HG03103 (cell line): ENCODE measurements at regions not wholly inside any gene's neighbourhood (a gene's known extent, or its start where the extent isn't known, plus 50 kb on each side); places are given as distances from the start of the nearest gene placed in this dataset.

Experiments
- ATAC-seq: cut with Tn5 transposase; IDR thresholded peaks from one replicate; pipeline ENCODE4 v1.9.1; 2021; ENCODE audit warnings: low read depth; ENCODE audit not compliant: unreplicated experiment

DNA sequence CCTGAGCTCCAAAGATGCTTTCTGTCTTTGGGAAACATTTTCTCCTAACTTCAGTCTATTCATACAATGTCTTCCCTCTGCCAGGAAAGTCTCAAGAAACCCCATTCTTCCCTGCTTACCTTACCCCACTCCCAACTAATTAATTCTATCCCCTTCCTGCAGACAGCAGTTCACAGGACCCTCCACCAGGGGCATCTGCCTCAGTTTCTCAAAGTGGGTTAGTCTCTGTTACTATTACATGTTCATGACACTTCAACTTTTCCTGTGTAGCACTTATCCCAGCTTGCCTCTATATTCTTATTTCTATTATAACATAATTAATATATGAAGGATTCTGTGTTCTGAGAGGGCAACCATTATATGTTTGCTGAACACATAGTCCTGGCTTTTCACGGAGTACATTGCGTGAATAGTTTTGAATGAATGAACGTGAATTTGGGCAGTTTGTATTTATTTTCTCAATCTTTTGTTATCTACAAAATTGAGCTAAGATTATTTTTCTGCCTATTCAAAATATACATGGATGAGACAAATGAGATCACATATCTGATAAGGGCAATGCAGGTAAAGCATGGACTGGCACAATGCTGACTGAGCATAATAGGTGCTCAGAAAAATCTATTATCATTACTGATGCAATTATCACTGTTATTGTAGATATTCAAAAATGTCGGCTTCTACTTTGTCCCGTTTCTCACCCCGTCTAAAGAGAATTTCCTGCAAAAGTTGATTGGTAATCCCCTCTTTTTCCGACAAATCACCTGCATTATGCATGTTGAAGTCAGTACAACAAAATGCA, 341.1 kb downstream of the BRINP1 start:
- no peak for ATAC-seq

- no peak for ATAC-seq
Measured at GRCh38 chr9:119029886-119030285, 339.3 kb downstream of the BRINP1 start.

GRCh38 chr9:119033596-119033995, 335.6 kb downstream of the BRINP1 start:
- no peak for ATAC-seq

- ATAC-seq, result no peak
Measured at GRCh38 chr9:119036969-119037368, 332.3 kb downstream of the BRINP1 start.

DNA sequence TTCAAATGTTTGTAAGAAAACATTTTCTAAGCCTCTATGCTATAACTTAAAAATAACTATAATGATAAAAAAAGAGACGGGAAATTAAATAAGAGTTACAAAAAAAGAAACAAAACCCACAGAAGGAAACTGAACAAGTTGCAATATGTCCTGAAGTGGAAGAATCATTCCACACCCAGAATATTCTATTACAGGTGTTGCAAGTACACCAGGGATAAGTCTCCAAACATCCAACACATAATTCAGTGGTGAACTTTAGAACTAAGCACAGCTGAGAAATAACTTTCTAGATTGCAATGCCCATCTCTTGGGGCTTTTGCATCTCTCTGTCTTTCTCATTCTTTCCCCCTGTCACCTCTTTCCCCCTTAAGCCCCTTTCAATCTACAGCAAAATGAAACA, 325.2 kb downstream of the BRINP1 start:
- ATAC-seq, result no peak

- no peak for ATAC-seq
Measured at GRCh38 chr9:119044806-119045205, 324.4 kb downstream of the BRINP1 start.

DNA sequence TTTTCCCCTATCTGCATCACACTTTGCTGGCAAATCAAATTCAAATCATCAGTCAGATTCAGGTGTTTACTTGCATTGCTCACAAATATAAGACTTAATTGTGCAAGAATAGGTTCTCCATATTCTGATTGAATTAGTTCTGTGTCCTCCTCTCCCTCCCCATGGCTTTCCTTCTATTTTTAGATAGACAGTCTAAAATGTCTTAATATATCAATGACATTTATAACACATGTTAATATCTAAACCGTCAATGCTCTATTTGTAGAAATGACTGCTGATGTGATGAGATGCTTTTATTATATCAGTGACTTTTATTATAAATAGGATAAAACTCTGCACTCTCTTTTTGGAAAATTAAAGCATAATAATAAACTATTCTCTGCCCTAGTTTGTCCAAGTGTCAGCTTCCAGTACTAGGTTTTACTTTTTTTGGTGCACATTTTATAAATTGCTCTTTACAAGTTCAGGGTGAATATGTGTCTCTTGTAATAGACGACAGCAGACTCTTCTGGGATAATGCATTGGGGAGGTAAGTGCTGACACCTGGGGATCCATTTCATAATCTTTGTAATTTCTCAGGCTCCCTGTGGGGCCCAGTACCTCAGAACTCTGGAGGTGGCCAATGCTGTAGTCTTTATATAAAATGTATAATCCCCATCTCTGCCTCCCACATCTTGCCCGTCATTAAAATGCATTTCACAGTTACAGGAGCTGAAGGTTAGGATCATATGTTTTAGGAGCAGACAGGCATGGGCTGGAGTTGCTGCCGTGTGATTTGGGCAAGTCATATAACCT, 321.5 kb downstream of the BRINP1 start:
- no peak for ATAC-seq

- ATAC-seq, result no peak
Measured at GRCh38 chr9:119050281-119050680, 319.0 kb downstream of the BRINP1 start.

DNA sequence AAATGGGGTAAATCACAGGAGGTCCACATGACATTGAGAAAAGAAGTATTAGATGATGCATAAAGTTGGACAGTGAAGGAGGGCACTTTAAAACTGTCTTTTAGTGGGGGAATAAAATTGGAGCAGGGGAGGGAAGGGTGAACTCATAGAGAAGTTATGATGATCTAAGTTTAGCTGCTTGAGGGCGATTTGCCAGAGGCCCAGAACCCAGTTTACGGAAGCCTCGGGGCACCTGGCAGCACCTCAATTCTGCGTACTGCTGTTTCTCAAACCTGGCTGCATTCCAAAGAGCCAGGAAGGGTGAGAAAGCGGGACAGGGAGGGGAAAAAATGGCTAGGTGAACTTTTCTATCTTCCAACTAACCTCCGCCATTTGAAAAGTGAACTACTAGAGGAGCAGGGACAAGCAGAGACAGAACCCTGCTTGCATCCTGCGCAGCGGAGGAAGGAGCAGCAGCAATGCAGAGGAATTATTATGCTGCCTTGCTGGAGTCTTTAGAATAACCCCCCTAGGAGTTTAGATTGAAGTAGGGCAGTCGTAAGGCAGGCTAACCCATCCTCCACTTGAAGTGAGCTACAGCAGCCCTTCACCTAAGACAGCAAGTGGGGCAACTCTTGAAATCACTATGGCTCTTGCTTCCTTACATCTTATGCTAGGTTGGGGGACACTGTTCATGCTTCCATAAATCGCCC, 316.8 kb downstream of the BRINP1 start:
- no peak for ATAC-seq

DNA sequence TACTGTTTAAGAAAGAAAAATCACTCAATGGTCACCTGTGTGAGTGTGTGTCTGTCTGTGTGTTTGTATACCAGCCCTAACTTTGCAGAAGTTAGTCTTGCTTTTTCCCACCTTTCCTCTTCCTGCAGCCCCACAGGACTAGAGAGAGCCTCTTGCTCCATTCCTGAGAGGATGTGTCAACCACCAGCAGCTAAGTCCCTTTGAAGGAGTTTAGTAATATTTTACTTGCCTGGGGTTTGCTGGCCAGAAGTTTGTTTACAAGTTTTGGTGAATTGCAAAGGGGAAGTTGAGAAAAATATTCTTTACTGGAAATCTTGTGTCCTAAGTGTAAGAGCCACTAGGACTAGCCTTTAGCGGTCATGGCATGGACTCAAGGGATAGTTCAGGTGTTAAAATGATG, 316.2 kb downstream of the BRINP1 start:
- no peak for ATAC-seq

DNA sequence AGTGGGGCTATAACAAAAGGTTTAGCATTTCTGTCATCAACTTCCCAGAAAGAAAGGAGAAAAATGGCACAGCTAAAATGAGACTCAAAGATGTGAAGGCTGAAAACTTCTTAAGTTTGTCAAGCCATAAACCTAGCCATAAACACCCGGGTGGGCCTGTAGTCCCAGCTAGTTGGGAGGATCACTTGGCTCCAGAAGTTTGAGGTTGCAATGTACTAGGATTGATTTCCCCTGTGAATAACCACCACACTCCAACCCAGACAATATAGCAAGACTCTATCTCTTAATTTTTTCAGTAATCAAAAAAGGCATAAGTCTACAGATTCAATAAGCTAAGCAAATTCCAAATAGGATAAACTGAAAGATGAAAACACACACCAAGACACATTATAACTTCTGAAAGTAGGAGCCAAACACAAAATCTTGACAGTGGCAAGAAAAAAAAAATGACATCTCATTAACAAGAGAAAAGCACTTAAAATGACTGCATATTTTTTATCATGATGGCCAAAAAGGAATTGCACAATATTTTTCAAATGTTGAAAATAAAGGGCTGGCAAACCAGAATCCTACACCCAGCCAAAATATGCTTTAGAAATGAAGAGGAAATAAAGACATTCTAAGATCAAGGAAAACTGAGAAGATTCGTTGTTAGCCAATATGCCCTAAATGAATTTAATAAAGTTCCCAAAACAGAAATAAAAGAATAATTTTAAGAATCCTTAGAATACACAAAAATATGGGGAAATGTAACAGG, 308.4 kb downstream of the BRINP1 start:
- ATAC-seq, result no peak

DNA sequence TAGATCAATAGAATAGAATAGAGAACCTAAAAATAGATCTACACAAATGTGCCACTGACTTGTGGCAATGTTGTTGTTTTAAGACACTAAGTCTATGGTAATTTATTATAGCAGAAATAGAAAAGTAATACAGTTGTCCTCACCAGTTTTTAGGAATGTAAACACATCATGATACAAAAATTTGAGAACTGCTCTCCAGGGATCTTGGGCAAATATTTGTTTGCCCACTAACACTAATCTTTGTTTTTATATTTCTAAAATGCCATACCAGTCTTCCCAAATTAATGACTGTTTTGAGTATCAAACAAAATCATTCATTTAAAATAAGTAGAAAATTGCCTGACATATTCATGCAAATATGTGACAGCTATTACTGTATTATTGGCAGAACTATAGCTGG, 297.6 kb downstream of the BRINP1 start:
- ATAC-seq, result no peak

DNA sequence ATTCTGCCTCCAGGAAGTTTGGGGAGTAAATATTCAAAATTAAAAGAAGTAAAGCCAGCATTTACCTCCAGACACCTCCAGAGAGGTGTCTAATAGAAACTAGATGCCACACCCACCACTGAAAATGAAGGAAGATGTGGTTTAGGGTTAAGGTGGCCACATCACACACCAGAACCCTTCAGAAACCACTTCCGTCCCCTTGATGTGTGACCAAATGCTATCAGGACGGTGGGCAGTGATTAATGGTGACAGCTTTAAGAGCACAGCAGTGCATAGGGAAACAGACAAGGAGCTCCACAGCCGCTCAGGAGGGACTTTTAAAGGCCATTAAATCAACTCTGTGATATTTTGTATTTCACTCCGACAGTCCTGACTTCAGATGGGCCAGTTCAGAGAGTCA, 295.2 kb downstream of the BRINP1 start:
- no peak for ATAC-seq

- no peak for ATAC-seq
Measured at GRCh38 chr9:119078015-119078414, 291.2 kb downstream of the BRINP1 start.

- ATAC-seq, result no peak
Measured at GRCh38 chr9:119083673-119084072, 285.6 kb downstream of the BRINP1 start.

- ATAC-seq, result no peak
Measured at GRCh38 chr9:119086590-119086989, 282.6 kb downstream of the BRINP1 start.

DNA sequence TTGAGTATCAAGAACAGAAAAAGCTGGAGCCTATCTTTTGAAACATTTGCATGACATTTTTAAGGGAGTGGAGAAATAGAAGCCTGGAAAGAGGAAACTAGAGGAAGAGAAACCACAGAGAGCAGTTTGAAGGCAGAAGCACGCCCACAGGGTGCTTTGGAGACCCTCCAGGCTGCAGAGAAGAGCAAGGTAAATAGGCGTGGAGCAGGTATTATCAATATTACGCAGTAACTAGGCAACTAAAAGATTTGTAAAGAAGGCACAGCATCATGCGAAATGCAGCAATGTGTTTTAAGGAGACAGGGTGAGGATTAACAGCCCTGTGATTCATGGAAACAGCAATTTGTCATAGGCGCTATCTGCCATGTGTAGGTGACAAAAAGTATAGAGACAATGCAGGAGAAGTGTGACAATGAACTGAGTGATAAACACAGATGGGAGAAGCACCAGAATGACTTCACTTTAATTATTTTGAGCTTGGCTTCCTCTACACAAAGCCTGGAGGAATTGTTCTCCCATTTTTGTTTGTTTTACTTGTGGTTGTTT, 281.2 kb downstream of the BRINP1 start:
- no peak for ATAC-seq

- no peak for ATAC-seq
Measured at GRCh38 chr9:119091074-119091473, 278.2 kb downstream of the BRINP1 start.

DNA sequence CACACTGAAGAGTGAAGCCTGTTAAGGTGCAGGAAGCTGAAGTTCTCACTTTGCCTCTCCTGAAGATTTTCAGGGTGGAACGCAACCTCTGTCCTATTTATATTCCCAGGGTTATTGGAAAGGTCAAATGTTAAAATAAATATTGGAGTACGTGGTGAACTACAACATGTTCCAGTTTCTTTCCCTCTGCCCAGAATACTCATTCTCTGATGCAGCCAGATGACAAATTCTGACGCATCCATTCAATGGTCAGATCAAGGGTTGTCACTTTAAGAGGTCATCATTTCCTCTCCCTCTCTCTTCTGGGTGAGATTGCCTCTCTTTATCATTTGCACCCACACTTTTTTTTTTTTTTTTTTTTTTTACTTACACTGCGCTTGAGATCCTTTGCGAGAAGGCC, 277.1 kb downstream of the BRINP1 start:
- no peak for ATAC-seq

- ATAC-seq, result no peak
Measured at GRCh38 chr9:119094086-119094485, 275.1 kb downstream of the BRINP1 start.
